Mesothelial cell of epicardium (in vitro differentiated cells): ENCODE measurements at regions not wholly inside any gene's neighbourhood (a gene's known extent, or its start where the extent isn't known, plus 50 kb on each side); places are given as distances from the start of the nearest gene placed in this dataset.

Source experiments
- DNase-seq, 2 experiments: peaks; one replicate each; pipeline ENCODE4 v3.0.0; 2021; ENCODE audit warnings: low spot score in 2 of 2; ENCODE audit not compliant: unreplicated experiment in 2 of 2
- H3K27ac Mint-ChIP-seq: 2 replicates; pipeline ENCODE4 v1.8.0; 2021; ENCODE audit warnings: mixed read lengths
- H3K27me3 Mint-ChIP-seq: 2 replicates; pipeline ENCODE4 v1.8.0; 2021; ENCODE audit warnings: low read depth, mixed read lengths
- H3K36me3 Mint-ChIP-seq: 2 replicates; pipeline ENCODE4 v1.8.0; 2021; ENCODE audit warnings: mixed read lengths
- H3K4me1 Mint-ChIP-seq: 2 replicates; pipeline ENCODE4 v1.8.0; 2021; ENCODE audit warnings: mixed read lengths
- H3K4me3 Mint-ChIP-seq: 2 replicates; pipeline ENCODE4 v1.8.0; 2021; ENCODE audit warnings: mild to moderate bottlenecking, moderate library complexity, mixed read lengths
- H3K9me3 Mint-ChIP-seq: 2 replicates; pipeline ENCODE4 v1.8.0; 2021; ENCODE audit warnings: mixed read lengths
- TF ChIP-seq, protein P1 (sequence below): fragments of 200-600 bp; sonication (generic); IDR thresholded peaks from one replicate; pipeline ENCODE4 v1.5.0; 2021; ENCODE audit warnings: antibody characterized with exemption; ENCODE audit not compliant: unreplicated experiment

DNA sequence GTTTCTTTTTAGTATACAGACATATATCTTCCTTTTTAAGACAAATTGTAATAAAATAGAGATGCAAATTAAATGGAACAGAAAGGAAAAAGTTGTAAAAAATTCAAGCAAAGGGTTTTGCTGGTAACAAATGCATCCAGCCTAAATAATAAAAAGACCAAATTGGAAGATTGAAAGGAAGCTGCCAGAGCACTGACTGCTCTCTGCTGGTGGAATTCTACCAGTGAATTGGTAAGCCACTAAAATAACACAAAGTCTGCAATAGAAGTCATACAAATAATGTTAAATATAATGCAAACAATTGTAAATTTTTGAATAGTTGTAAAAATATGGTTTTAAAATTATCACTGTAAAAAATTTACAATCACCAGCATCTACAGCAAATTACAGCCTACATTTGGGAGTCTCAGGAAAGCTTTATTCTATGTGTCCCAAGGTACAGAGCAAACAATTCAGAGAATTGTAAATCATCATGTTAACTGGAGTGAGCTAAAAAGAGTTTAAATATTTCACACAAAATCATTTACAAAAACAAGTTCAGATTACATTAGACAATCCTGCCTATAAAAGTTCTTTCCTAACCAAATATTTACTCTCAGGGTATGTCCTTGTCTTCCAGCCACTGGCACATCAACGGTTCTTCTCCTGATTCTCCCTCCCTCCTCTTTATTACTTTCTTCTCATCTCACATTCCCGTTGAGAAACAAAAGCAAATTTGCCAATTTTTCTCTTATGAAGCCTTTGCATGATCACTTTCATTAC, 1322.5 kb downstream of the PCDH7 start:
- DNase-seq = no peak
- H3K4me3 Mint-ChIP-seq = no peak overlapping the region
- no peaks in the 10 kb centered on the region for H3K36me3 Mint-ChIP-seq
- TF ChIP-seq, protein P1, sequence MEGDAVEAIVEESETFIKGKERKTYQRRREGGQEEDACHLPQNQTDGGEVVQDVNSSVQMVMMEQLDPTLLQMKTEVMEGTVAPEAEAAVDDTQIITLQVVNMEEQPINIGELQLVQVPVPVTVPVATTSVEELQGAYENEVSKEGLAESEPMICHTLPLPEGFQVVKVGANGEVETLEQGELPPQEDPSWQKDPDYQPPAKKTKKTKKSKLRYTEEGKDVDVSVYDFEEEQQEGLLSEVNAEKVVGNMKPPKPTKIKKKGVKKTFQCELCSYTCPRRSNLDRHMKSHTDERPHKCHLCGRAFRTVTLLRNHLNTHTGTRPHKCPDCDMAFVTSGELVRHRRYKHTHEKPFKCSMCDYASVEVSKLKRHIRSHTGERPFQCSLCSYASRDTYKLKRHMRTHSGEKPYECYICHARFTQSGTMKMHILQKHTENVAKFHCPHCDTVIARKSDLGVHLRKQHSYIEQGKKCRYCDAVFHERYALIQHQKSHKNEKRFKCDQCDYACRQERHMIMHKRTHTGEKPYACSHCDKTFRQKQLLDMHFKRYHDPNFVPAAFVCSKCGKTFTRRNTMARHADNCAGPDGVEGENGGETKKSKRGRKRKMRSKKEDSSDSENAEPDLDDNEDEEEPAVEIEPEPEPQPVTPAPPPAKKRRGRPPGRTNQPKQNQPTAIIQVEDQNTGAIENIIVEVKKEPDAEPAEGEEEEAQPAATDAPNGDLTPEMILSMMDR = no peak
- peaks cover 6% of the 10 kb centered on the region for H3K4me1 Mint-ChIP-seq
- no peaks in the 10 kb centered on the region for H3K9me3 Mint-ChIP-seq
- H3K27me3 Mint-ChIP-seq = no peaks in the 10 kb centered on the region
- no peak overlapping the region for H3K27ac Mint-ChIP-seq

DNA sequence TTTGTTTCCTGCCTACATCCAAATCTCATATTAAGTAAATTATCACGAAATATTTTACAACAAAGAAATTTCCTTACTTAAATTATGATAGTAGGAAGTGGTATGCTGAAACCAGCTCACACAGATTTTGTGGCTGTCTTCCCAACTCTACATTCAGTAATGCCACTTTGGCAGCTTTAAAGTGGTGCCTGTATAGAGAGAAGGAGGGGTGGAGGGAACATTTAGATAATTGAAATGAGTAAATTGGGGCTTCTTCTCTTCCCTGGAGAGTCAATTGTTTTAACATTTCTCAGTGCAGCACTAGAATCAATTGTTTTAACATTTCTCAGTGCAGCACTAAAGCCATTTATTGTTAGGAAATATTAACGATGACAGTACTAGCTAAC, 1323.1 kb downstream of the PCDH7 start:
- Mint-ChIP-seq H3K27ac (no peak overlapping the region), H3K4me1 (peaks cover 4% of the 10 kb centered on the region), H3K9me3 (no peaks in the 10 kb centered on the region), H3K36me3 (no peaks in the 10 kb centered on the region), H3K4me3 (no peak overlapping the region), H3K27me3 (no peaks in the 10 kb centered on the region)
- TF ChIP-seq, protein P1 = no peak
- DNase-seq = no peak

DNA sequence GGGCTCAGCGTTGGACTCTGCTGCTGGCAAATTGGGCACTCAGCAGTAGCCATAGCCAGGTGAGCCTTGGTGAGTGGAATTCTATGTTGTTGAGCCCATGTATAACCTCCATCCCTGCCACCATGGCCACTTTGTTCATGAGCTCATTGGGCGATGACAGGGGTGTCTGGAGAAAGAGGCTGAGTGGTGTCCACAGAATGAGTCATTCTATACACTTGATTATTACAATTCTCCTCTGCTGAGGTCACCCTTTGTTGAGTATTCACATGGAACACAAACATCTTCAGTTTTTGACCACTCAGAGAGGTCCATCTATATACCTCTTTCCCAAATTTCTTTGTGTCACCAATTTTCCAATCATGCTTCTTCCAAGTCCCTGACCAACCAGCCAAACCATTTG, 1341.7 kb downstream of the PCDH7 start:
- TF ChIP-seq, protein P1 = no peak
- Mint-ChIP-seq H3K4me1 (no peaks in the 10 kb centered on the region), H3K27ac (no peak overlapping the region), H3K36me3 (no peaks in the 10 kb centered on the region), H3K27me3 (no peaks in the 10 kb centered on the region), H3K4me3 (no peak overlapping the region), H3K9me3 (peaks cover 15% of the 10 kb centered on the region)
- DNase-seq = no peak

DNA sequence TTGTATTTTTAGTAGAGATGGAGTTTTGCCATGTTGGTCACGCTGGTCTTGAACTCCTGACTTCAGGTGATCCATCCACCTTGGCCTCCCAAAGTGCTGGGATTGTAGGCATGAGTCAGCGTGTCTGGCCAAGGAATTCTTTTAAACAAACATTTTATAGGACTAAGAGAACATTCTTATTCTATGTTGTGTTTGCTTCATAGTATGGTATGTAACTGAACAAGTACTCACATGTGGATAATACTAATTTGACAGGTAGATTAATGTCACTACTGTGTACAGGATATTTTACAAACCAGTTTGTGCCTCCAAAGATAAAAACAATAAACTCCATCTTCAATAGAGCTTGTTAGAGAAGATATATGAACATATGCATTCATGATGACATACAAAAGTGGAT, 1353.4 kb downstream of the PCDH7 start:
- H3K27ac Mint-ChIP-seq = peak overlapping the region; percentile 79
- no peaks in the 10 kb centered on the region for H3K27me3 Mint-ChIP-seq
- H3K36me3 Mint-ChIP-seq = peaks cover 2% of the 10 kb centered on the region
- TF ChIP-seq, protein P1 = no peak
- H3K9me3 Mint-ChIP-seq = peaks cover 13% of the 10 kb centered on the region
- no peak overlapping the region for H3K4me3 Mint-ChIP-seq
- DNase-seq = no peak
- peaks cover 5% of the 10 kb centered on the region for H3K4me1 Mint-ChIP-seq

DNA sequence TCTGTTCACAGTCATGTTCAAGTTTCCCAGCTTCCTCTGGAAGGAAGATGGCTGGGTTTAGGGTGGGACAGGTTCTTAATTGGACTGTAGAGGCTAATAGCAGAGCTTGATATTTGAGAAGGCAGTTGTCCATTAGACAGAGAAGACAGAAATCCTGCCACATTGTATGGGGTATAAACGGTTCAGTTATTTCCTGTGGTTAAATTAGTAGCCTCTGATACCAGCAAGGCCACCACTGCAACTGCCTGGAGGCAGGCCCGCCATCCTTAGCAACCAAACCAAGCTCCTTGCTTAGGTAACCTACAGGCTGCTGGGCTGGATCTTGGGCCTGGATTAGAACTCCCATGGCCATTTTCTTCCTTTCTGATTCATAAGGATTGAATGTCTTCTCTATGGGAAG, 1367.0 kb downstream of the PCDH7 start:
- no peak for DNase-seq
- H3K36me3 Mint-ChIP-seq = no peaks in the 10 kb centered on the region
- H3K4me3 Mint-ChIP-seq = no peak overlapping the region
- H3K27me3 Mint-ChIP-seq = no peaks in the 10 kb centered on the region
- H3K27ac Mint-ChIP-seq = no peak overlapping the region
- H3K9me3 Mint-ChIP-seq = no peaks in the 10 kb centered on the region
- H3K4me1 Mint-ChIP-seq = no peaks in the 10 kb centered on the region
- TF ChIP-seq, protein P1 = no peak
